Ishikawa (cell line): ENCODE measurements at regions not wholly inside any gene's neighbourhood (a gene's known extent, or its start where the extent isn't known, plus 50 kb on each side); places are given as distances from the start of the nearest gene placed in this dataset.

ENCODE experiments used
- CEBPB ChIP-seq: IDR thresholded peaks from 2 replicates; pipeline ENCODE4 v1.6.1; 2012
- CREB1 ChIP-seq: IDR thresholded peaks from 2 replicates; pipeline ENCODE4 v1.6.1; 2012; ENCODE audit warnings: low read depth
- EP300 ChIP-seq: IDR thresholded peaks from 2 replicates; pipeline ENCODE4 v1.6.1; 2012; ENCODE audit warnings: borderline replicate concordance
- FOXM1 ChIP-seq: IDR thresholded peaks from 2 replicates; pipeline ENCODE4 v1.6.1; 2012; ENCODE audit warnings: low read depth, borderline replicate concordance
- MAX ChIP-seq: IDR thresholded peaks from 2 replicates; pipeline ENCODE4 v1.6.1; 2012
- REST ChIP-seq: IDR thresholded peaks from 2 replicates; pipeline ENCODE4 v1.6.1; 2012; ENCODE audit warnings: low read depth, mild to moderate bottlenecking
- TAF1 ChIP-seq: IDR thresholded peaks from 2 replicates; pipeline ENCODE4 v1.6.1; 2012; ENCODE audit warnings: low read depth, mild to moderate bottlenecking
- TEAD4 ChIP-seq: IDR thresholded peaks from 2 replicates; pipeline ENCODE4 v1.6.1; 2012
- USF1 ChIP-seq: IDR thresholded peaks from 2 replicates; pipeline ENCODE4 v1.6.1; 2012
- YY1 ChIP-seq: IDR thresholded peaks from 2 replicates; pipeline ENCODE4 v1.6.1; 2012; ENCODE audit warnings: low read depth
- ZBTB7A ChIP-seq: IDR thresholded peaks from 2 replicates; pipeline ENCODE4 v1.6.1; 2012; ENCODE audit warnings: low read depth

GRCh38 chr2:100752628-100753333 lies 67.2 kb upstream of the NPAS2 start:
- no peak for TF ChIP-seq FOXM1
- no peak for TF ChIP-seq YY1
- TF ChIP-seq MAX, result no peak
- no peak for TF ChIP-seq ZBTB7A
- TF ChIP-seq CEBPB, result peak; percentile 75
- TF ChIP-seq EP300, result no peak
- TF ChIP-seq TAF1, result no peak
- no peak for TF ChIP-seq REST
- no peak for TF ChIP-seq USF1
- TF ChIP-seq TEAD4, result no peak
- TF ChIP-seq CREB1, result no peak
